HG03060 (cell line): ENCODE measurements at regions not wholly inside any gene's neighbourhood (a gene's known extent, or its start where the extent isn't known, plus 50 kb on each side); places are given as distances from the start of the nearest gene placed in this dataset.
"Not testable (repeated sequence)": the region's sequence is repeated elsewhere in the genome, so short reads cannot be mapped to it uniquely, and the experiment has no call there.

Experiments used
- ATAC-seq: cut with Tn5 transposase; IDR thresholded peaks from one replicate; pipeline ENCODE4 v1.9.1; 2021; ENCODE audit warnings: low read depth, moderate number of reproducible peaks; ENCODE audit not compliant: unreplicated experiment

DNA sequence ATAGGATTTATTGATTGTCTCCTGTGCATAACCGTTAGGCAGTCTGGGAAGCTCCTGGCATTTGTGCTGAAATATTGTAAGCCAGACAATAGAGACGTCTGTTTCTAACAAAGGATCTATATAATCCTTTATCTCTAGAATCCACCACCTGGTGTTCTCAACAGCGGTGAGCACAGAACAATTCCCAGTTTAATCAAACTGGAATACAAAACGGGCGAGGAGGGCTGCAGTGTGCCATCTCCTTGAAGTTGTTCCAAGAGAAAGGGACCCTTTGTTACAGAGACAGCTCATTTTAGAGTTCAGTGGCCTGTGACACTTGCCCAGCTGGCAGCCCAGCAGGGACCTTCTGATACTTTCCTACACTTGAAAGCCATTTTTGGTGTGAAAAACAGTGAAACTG lies 162.8 kb upstream of the IVNS1ABP start:
- no peak for ATAC-seq

DNA sequence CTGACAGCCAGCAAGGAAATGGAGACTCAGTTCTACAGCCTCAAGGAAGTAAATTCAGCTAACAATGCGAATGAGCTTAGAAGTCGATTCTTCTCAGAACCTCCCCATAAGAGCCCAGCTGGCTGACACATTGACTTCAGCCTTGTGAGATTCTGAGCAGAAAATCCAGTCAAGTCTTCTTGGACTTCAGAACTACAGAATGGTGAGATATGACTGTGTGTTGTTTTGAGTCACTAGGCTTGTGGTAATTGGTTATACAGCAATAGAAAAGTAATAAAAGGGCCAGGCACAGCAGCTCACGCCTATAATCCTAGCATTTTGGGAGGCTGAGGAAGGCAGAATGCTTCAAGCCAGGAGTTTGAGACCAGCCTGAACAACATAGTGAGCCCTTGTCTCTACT lies 161.8 kb upstream of the IVNS1ABP start:
- no peak for ATAC-seq

DNA sequence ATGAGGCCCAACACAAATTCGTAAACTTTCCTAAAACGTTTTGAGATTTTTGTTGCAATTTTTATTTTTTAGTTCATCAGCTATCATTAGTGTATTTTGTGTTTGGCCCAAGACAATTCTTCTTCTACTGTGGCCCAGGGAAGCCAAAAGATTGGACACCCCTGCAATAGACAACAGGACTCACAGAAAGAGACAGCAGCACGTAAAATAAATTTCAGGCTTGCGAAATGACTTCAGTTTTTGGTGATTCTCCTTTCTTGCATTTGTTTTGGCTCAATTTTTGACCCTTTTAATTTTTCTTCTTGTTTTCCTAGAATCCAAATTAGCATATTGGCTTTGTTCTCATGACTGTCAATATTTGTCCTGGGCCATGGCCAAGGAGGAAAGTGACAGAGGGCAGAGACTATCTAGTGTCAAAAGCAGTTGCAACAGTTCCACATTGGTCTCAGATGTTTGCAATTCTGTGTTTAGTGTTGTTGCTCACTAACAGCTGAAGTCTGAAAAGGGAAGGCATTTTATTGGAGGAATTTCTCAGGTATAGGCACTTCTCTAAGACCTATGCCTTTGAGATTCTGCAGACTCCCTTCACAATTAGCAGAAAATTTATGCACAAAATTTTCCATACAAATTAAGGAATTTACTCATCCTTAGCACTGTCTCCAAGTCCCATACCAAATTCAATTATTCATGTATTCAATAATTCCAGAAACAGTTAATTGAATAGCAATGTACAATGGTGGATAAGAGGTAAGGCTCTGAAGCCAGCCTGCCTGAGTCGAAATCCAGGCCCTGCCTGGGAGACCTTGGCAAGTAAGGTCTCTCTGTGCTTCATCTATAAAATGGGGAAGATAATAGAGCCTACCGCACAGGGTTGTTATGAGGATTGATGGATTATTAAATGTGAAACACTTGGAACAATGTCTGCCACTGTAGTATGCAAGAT lies 160.9 kb upstream of the IVNS1ABP start:
- ATAC-seq: no peak

DNA sequence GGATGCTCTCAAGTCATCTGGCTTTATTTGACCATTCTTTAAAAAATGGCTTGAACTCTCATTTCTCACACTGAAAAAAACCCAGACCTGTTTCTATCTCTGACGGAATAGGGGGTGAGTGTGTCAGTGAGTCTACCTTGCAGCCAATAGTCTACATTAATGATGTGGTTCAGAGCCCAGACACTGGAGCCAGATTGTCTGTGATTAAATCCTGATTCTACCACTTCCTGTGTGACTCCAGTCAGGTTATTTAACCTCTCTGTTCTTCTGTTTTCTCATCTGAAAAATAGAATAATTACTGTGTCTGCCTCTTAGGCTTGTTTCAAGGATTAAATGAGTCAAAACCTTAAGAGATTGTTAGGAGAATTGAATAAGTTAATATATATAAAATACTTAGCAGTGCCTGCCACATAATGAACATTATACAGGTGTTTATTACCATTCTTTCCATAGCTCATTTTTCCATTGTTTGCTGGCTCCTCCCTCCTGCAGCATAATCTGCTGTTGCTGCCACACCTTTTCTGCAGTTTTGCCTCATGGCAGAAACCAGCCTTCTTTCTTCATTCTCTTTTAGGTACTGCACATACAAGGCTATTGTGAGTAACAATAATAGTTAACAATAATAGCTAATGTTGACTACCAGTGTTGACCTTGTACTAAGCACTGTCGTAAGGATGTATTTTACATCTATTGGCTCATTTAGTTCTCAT lies 157.6 kb upstream of the IVNS1ABP start:
- ATAC-seq: no peak

DNA sequence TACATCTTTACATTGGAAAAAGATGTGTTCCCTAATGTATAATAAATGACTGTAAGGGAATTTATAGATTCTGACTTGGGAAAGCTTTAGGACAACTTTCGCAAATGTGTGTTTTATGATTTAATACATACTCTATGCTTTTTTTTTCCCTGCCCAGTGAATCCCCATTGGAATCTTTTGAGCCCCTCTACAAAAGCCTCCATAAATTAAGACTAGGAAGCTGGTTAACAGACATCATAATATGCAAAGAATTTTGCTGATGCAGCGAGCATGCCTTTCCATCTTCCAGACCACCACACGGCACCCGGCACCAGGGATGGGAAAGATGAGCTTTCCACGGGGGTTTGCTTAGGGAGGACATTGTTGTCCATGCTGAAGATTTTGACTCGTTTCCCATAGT lies 156.1 kb upstream of the IVNS1ABP start:
- no peak for ATAC-seq

DNA sequence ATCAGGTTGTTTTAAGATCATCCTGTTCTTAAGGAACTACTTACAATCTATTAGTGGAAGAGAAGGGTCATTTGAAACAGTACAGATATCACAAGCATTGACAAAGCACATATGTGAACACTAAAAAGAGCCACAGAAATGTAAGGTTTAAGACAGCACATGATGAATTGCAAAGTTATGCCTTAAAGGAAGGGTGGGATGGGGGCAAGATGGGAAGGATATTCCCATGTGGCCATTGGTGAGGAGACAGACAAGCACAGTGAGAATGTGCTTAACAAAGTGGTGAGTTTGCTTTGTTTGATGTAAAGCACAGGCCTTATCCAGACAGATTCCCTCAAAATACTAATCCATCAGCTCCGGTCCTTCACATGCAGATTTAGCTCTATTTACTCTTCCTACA lies 151.6 kb upstream of the IVNS1ABP start:
- ATAC-seq: no peak

DNA sequence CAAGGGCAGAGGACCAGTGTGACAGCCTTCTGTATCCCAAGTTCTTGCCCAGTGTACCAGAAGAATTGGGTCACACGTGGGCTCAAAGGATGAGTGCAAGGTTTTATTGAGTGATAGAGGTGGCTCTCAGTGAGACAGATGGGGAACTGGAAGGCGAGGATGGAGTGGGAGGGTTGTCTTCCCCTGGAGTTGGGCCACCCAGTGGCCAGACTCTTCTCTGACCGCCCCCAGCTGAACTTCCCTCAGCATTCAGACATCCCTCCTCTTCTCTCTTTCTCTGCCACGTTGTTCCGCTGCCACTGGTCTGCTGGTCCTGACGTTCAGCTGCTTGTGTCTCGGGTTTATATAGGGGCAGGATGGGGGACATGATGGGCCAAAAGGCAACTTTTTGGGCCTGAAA lies 150.1 kb upstream of the IVNS1ABP start:
- ATAC-seq: no peak

DNA sequence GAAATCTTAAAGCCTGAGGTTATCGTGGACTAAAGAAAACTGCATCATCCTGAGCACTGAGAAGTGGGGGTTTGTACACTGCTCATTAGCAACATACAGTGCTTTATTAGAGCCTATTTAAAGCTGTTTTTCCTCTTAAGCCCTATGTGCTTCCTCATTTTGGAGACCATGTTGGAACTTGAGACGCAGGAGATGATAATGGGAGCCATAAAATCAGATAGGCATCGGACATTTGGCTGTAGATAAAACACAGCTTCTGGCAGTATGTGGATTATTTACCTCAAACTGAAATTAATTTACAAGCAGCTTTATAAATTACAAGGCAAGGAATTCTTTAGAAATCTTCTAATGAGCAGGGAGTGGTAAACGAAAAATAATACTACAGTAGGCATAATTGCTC lies 147.7 kb upstream of the IVNS1ABP start:
- no peak for ATAC-seq

DNA sequence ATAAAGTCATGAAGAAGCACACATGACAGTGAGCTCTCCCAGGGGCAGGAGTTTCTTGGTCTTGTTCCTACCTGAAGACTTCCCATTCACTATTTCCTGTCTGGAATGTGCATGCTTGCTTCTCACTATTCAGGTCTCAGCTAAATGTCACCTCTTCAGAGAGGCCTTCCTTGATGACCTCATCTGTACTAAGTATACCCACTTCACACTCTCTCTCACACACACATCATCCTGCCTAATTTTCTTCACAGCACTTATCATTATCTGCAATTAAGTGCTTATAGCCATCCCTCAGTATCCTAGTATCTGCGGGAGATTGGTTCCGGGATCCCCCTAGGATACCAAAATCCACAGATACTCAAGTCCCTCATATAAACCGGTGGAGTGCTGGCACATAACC lies 146.4 kb upstream of the IVNS1ABP start:
- no peak for ATAC-seq

DNA sequence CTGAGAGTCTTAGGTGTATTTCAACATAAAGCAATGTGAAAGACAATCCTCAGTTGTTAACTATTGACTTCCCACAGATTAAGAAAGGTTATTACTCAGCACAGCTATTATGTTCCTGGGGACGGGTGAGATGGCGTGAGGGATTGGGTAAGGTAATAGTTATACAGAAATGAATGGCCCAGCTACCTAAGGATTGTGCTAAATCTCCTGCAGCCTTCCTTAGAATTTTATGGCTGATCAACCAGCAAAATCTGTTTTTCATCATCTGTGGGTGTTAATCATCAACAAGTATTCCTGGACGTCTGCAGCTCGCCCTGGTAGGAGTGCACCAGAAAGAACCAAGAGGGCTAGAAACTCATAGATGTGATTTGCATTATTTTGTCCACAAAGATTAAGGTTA lies 146.0 kb upstream of the IVNS1ABP start:
- no peak for ATAC-seq

DNA sequence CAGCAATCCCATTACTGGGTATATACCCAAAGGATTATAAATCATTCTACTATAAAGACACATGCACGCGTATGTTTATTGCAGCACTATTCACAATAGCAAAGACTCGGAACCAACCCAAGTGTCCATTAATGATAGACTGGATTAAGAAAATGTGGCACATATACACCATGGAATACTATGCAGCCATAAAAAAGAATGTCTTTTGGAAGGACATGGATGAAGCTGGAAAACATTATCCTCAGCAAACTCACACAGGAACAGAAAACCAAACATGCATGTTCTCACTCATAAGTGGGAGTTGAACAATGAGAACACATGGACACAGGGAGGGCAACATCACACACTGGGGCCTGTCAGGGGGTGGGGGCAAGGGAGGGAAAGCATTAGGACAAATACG lies 143.7 kb upstream of the IVNS1ABP start:
- ATAC-seq: not testable (repeated sequence)

DNA sequence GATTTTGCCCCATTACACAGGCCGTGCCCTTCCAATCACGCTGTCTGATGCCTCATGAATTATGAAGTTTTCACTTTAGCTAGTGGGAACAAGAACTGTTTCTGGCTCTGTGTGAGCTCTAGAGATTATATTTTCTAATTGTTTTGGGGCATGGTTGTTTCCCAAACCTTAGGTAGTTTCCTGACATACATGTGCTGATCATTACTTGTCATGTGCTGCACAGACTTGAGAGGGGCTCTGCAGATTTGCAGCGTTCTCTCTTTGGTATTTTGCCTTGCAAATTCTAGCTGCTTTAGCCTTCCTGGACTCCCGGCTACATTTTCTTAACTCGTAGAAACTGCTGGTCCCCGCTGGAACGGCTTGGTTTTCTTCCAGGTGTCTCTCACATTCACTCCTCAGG lies 142.1 kb upstream of the IVNS1ABP start:
- no peak for ATAC-seq

DNA sequence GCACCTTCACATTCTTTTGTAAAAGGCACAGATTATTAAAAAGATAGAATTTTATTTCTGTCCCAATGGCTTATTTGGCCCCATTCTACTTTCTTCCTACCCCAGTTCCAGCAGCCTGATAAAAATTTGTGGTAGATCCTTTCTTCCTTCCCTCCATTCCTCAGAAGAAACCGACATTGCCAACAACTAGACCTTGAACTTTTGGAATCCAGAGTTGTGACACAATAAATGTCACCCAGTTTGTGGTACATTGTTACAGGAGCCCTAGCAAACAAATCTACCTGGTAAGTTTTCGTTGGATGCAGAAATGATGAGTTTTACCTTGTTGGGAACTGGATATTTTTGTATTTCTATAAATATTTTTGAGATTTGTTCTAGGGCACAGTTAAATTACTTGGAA lies 141.6 kb upstream of the IVNS1ABP start:
- no peak for ATAC-seq

DNA sequence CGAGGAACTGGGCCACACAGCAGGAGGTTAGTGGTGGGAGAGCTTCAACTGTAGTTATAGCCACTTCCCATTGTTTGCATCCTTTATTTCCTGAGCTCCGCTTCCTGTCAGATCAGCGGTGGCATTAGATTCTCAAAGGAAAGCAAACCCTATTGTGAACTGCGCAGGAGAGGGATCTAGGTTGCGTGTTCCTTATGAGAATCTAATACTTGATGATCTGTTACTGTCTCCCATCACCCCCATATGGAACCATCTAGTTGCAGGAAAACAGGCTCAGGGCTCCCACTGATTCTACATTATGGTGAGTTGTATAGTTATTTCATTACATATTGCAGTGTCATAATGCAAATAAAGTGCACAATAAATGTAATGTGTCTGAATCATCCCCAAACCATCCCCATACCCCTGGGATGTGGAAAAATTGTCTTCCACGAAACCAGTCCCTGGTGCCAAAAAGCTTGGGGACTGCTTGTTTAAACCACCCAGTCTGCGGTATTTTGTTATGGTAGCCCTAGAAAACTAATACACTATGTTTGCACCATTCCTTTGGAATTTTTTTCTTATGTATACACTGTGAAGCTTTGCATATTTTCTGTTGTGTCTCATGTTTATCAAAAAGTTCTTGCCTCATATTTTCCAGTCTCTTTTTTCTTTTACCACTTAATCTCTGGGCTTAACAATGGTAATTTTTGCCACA lies 136.6 kb upstream of the IVNS1ABP start:
- ATAC-seq: no peak

DNA sequence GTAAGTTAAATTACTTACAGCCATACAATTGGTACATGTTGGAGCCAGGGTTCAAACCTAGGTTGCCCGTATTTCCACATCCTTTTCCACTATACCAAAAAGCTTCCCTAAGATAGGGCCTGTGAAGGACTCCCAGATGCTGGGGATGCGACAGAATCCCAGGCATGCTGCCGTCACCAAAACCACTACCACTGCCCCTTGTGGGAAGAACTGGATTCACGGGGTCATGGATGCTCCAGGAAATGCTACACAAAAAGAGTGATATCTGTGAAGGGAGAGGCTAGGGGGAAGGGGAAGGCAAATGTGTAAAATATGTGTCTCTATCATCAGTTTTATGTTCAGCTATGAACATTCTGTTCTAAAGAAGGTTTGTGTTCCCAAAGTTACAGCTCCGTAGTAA lies 133.9 kb upstream of the IVNS1ABP start:
- no peak for ATAC-seq

DNA sequence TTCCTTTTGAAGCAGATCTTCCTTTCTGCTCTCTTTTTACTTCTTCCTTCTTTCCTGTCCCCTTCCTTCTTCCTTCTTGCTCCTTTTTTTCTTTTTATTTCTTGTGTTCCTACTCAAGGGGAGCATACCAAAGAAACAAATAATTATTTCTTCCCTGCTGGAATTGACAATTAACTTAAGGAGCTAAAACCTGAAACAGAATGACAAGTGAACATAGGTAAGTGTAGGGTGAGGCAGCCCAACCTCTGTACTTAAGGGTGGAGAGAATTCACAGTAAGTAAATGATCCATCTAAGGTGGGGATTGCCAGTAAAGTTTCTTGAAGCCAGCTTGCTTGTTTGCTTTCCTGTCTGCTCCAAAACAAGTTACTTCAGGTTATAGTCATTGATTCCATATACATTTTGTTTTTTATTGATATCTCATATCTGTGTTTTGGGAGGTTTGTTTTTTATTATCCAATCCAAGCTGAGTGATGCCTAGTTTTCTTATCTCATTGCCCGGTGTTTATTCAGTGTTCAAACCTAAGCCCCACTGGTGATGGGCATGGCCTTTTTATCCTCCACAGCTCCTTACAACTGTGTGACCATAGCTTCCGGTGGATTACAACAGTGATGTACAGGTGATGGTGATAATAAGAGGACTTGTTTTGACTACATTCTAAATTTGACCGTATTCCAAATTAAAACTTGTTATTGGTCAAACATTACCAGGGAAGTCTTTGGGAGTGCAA lies 133.2 kb upstream of the IVNS1ABP start:
- no peak for ATAC-seq

DNA sequence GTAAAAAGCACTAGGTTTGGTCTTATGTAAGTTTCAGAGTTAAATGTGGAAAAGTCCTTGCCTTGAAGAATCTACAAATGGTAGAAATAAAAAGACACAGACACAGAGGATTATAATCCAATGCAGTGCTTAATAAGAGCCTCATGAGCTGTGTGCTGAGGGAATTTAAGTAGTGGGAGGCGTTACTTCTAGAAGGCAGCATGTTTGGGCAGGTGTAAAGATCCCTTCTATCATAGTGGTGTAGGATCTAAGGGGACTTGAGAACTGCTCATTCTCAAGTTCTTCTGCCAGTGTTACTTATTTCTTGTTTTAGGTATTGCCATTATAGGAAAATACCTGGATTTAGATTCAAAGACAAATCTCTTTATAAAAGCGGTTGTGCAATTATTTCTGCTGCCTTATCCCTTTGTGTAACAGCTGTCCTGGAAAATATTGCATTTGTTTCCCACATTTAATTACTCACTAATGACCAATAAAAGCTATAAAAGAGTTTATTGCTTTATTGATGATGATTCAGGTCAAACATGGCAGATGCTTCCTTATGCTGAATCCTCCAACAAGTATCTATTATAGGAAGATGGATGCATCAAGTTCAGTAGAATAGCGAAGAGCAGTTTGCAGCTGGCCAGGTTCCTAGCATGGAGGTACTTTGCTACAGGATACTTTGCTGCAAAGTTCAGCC lies 132.5 kb upstream of the IVNS1ABP start:
- ATAC-seq: no peak

DNA sequence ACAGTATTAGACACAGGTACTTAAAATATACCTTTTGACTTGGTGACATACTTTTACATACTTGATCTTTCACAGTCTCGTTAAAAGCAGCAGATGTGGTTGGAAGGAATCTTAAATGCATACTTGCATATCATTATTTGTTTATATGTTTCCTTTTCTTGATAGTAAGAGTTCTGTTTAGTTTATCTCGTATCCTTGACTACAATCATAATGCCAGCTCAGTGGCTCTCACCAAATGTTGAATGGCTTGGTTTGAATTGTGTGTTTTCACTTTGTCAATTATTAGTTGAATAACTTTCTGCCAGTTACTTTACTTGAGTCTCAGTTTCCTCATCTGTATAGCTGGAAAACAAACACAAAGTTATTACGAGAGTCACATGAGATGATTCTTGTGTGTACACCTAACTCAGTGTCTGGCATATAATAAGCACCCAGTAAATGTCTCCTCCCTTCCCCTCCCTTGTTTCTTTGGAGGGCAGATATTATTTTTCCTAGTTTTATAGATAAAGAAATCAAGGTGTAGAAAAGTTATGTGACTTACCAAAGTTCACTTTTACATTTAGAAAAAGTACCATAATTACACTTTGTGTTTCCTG lies 131.6 kb upstream of the IVNS1ABP start:
- ATAC-seq: no peak

DNA sequence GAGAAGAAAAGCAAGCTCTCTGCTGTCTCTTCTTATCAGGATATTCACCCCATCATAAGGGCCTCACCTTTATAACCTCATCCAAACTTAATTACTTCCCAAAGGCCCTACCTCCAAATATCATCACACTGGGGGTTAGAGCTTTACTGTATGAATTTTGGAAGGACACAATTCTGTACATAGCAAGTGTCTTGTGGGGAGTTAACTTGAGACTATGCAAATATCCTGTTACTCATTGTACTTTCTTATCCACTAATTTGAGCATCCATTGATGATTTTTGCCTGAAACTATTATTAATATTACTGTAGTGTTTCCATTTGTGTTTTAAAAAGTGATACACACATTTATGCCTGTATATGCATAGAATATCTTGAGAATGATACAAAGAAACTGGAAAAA lies 129.1 kb upstream of the IVNS1ABP start:
- ATAC-seq: no peak

DNA sequence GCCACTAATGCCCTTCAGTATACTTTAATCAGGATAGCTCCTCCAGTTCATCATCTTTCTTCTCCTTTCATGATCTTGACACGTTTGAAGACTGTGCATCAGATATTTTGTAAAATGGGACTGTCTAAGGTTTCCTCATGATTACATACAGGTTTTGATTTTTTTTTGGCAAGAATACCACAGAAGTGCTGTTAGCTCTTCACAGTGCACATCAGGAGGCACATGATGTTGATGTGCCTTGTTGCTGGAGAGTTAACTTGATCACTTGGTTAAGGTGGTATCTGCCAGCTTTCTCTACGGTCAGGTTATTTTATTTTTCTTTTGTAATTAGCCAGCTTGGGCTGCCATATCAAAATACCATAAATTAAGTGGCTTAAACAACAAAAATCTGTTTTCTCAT lies 128.6 kb upstream of the IVNS1ABP start:
- no peak for ATAC-seq
